B cell (primary cell): ENCODE measurements at regions not wholly inside any gene's neighbourhood (a gene's known extent, or its start where the extent isn't known, plus 50 kb on each side); places are given as distances from the start of the nearest gene placed in this dataset.

Experiments
- ATAC-seq: fragments of 200-7000 bp; cut with Tn5 transposase; one replicate; pipeline ENCODE4 v1.10.0; 2021; ENCODE audit warnings: low read depth, mild to moderate bottlenecking, moderate number of reproducible peaks, moderate library complexity
- CTCF ChIA-PET: fragments of 350-600 bp; sonication (Branson Sonifier 250); formaldehyde crosslinking; loops from one replicate; lab custom pipeline; 2021; ENCODE audit warnings: antibody characterized with exemption, inconsistent platforms; lab: Charles Lee
- POLR2A ChIA-PET: fragments of 350-600 bp; sonication (Branson Sonifier 250); formaldehyde crosslinking; loops from one replicate; lab custom pipeline; 2021; ENCODE audit warnings: antibody characterized with exemption; lab: Charles Lee
- DNase-seq: peaks from one replicate; pipeline ENCODE4 v3.0.0; 2013
- H2AFZ ChIP-seq: 2 replicates; pipeline ENCODE4 v1.6.1; 2012; ENCODE audit warnings: mild to moderate bottlenecking, low read depth, low read length; ENCODE audit not compliant: insufficient read depth, poor library complexity, severe bottlenecking
- H3K27ac ChIP-seq, 2 donors: 1 replicate in 1 of 2; 2 replicates in 1 of 2; pipeline ENCODE4 v1.5.1; 2012 to 2013; ENCODE audit warnings: low read length in 2 of 2, mild to moderate bottlenecking in 2 of 2, moderate library complexity in 1 of 2
- H3K27me3 ChIP-seq, 4 experiments: fragments of 200-600 bp in 1 of 4; sonication (generic) in 1 of 4; replicated peaks in 1 of 4; 1 replicate in 2 of 4; 2 replicates in 2 of 4; pipeline versions ENCODE4 v1.6.1 to v1.7.0; 2013 to 2016; ENCODE audit warnings: low read length in 3 of 4, mild to moderate bottlenecking in 2 of 4, mixed read lengths in 1 of 4, moderate library complexity in 1 of 4; ENCODE audit not compliant: insufficient read depth in 4 of 4, control insufficient read depth in 3 of 4; ENCODE audit errors: control extremely low read depth in 1 of 4
- H3K36me3 ChIP-seq, 2 experiments: replicated peaks in 1 of 2; 1 replicate in 1 of 2; 2 replicates in 1 of 2; pipeline versions ENCODE4 v1.6.1 to v1.7.1; 2013; ENCODE audit warnings: low read length in 1 of 2; ENCODE audit not compliant: insufficient read depth in 2 of 2, control insufficient read depth in 1 of 2; ENCODE audit errors: control extremely low read depth in 1 of 2, extremely low read depth in 1 of 2
- H3K4me1 ChIP-seq, 2 donors: fragments of 200-600 bp in 1 of 2; sonication (generic) in 1 of 2; 1 replicate in 1 of 2; 2 replicates in 1 of 2; pipeline versions ENCODE4 v1.5.1 to v1.6.1; 2013 to 2017; ENCODE audit warnings: low read length in 2 of 2; ENCODE audit not compliant: control insufficient read depth in 2 of 2, insufficient read depth in 2 of 2
- H3K4me2 ChIP-seq: replicated peaks from 2 replicates; pipeline ENCODE3; 2012; ENCODE audit warnings: mild to moderate bottlenecking, low read depth, low read length; ENCODE audit not compliant: poor library complexity, severe bottlenecking
- H3K4me3 ChIP-seq, 5 experiments: fragments of 200-600 bp in 1 of 5; sonication (generic) in 1 of 5; 1 replicate in 3 of 5; 2 replicates in 2 of 5; pipeline versions ENCODE4 v1.5.1 to v1.7.0; 2011 to 2016; ENCODE audit warnings: low read length in 4 of 5, mild to moderate bottlenecking in 4 of 5, low read depth in 2 of 5, control low read depth in 1 of 5, moderate library complexity in 1 of 5; ENCODE audit not compliant: insufficient read depth in 1 of 5; ENCODE audit errors: control extremely low read depth in 1 of 5, extremely low read depth in 1 of 5
- H3K79me2 ChIP-seq: fragments of 200-600 bp; sonication (generic); one replicate; pipeline ENCODE4 v1.6.0; 2016; ENCODE audit warnings: low read length; ENCODE audit not compliant: control insufficient read depth, insufficient read depth
- H3K9ac ChIP-seq: fragments of 200-600 bp; sonication (generic); 2 replicates; pipeline ENCODE4 v1.6.1; 2017; ENCODE audit warnings: mild to moderate bottlenecking, low read length, moderate library complexity
- H3K9me3 ChIP-seq, 3 donors: one replicate each; pipeline versions ENCODE4 v1.6.1 to v1.7.1; 2013; ENCODE audit warnings: low read length in 2 of 3; ENCODE audit not compliant: control insufficient read depth in 2 of 3, insufficient read depth in 1 of 3; ENCODE audit errors: control extremely low read depth in 1 of 3
- H4K20me1 ChIP-seq: 2 replicates; pipeline ENCODE4 v1.6.0; 2012; ENCODE audit warnings: mild to moderate bottlenecking, low read length; ENCODE audit not compliant: insufficient read depth, control insufficient read depth, poor library complexity, severe bottlenecking
- H3K27ac Mint-ChIP-seq: one replicate; pipeline ENCODE4 v1.8.0; 2021; ENCODE audit warnings: mixed read lengths
- H3K27me3 Mint-ChIP-seq: one replicate; pipeline ENCODE4 v1.8.0; 2021; ENCODE audit warnings: mixed read lengths
- H3K4me1 Mint-ChIP-seq: one replicate; pipeline ENCODE4 v1.8.0; 2021; ENCODE audit warnings: mixed read lengths
- H3K4me3 Mint-ChIP-seq: one replicate; pipeline ENCODE4 v1.8.0; 2021; ENCODE audit warnings: mixed read lengths
- H3K9me3 Mint-ChIP-seq: one replicate; pipeline ENCODE4 v1.8.0; 2022; ENCODE audit warnings: mixed read lengths; ENCODE audit not compliant: insufficient read depth
- EZH2 ChIP-seq: IDR thresholded peaks from 2 replicates; pipeline ENCODE4 v1.6.1; 2012; ENCODE audit warnings: borderline replicate concordance, low read depth, mild to moderate bottlenecking, moderate library complexity, low read length; ENCODE audit not compliant: insufficient read depth, poor library complexity, severe bottlenecking
- WGBS: methylation state at CpG from one replicate; pipeline ENCODE4 v1.1.5; 2013; ENCODE audit warnings: missing lambda C conversion rate; ENCODE audit not compliant: insufficient coverage; 5-methylcytosine and 5-hydroxymethylcytosine counted together
- intact Hi-C: fragments of 100-400 bp; cut with micrococcal nuclease; formaldehyde crosslinking; loops from one replicate; pipeline ENCODE4 v1.10.0; 2022
- TF ChIP-seq, protein P1 (sequence below): fragments of 200-600 bp; IDR thresholded peaks from one replicate; pipeline ENCODE4 v1.8.0; 2022; ENCODE audit warnings: antibody characterized with exemption, mild to moderate bottlenecking

GRCh38 chr13:44818016-44818415, 171.3 kb downstream of the NUFIP1 start:
- intact Hi-C loops = no loop called here
- no peaks in the 10 kb centered on the region for H4K20me1 ChIP-seq
- Mint-ChIP-seq H3K4me1 (no peaks in the 10 kb centered on the region), H3K27me3 (peaks cover 17% of the 10 kb centered on the region), H3K27ac (no peak overlapping the region), H3K4me3 (no peak overlapping the region), H3K9me3 (no peaks in the 10 kb centered on the region)
- no peak overlapping the region for H3K9ac ChIP-seq
- no peaks in the 10 kb centered on the region for H3K36me3 ChIP-seq
- no peaks in the 10 kb centered on the region for H3K79me2 ChIP-seq
- H3K4me3 ChIP-seq = no peak overlapping the region
- ChIA-PET CTCF (no interaction called here), POLR2A (no interaction called here)
- H2AFZ ChIP-seq = no peak overlapping the region
- no peak overlapping the region for H3K27ac ChIP-seq
- no peak overlapping the region for H3K4me2 ChIP-seq
- DNase-seq = no peak
- no peak for ATAC-seq
- H3K27me3 ChIP-seq = no peaks in the 10 kb centered on the region
- H3K4me1 ChIP-seq = no peaks in the 10 kb centered on the region
- TF ChIP-seq, protein P1, sequence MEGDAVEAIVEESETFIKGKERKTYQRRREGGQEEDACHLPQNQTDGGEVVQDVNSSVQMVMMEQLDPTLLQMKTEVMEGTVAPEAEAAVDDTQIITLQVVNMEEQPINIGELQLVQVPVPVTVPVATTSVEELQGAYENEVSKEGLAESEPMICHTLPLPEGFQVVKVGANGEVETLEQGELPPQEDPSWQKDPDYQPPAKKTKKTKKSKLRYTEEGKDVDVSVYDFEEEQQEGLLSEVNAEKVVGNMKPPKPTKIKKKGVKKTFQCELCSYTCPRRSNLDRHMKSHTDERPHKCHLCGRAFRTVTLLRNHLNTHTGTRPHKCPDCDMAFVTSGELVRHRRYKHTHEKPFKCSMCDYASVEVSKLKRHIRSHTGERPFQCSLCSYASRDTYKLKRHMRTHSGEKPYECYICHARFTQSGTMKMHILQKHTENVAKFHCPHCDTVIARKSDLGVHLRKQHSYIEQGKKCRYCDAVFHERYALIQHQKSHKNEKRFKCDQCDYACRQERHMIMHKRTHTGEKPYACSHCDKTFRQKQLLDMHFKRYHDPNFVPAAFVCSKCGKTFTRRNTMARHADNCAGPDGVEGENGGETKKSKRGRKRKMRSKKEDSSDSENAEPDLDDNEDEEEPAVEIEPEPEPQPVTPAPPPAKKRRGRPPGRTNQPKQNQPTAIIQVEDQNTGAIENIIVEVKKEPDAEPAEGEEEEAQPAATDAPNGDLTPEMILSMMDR = no peak
- no peak for TF ChIP-seq EZH2
- no peaks in the 10 kb centered on the region for H3K9me3 ChIP-seq
- 100% methylated on average over 4 of the region's 5 CpGs for WGBS

- no peaks in the 10 kb centered on the region for H3K79me2 ChIP-seq
- POLR2A ChIA-PET = no interaction called here
- H2AFZ ChIP-seq = no peak overlapping the region
- no peaks in the 10 kb centered on the region for H3K4me1 Mint-ChIP-seq
- DNase-seq (no peak), ATAC-seq (no peak)
- no peak overlapping the region for H3K4me2 ChIP-seq
- peaks cover 17% of the 10 kb centered on the region for H3K27me3 Mint-ChIP-seq
- CTCF ChIA-PET = interaction anchor here (0.5 kb wide), 1 partner anchor 402 kb away, joined by 4 read pairs; no protein-coding TSS in a partner anchor
- no peak overlapping the region for H3K27ac ChIP-seq
- H3K9me3 ChIP-seq = no peaks in the 10 kb centered on the region
- no peaks in the 10 kb centered on the region for H4K20me1 ChIP-seq
- intact Hi-C loops = no loop called here
- no peak overlapping the region for H3K27ac Mint-ChIP-seq
- H3K4me3 Mint-ChIP-seq = no peak overlapping the region
- H3K9me3 Mint-ChIP-seq = no peaks in the 10 kb centered on the region
- no peaks in the 10 kb centered on the region for H3K36me3 ChIP-seq
- no peak overlapping the region for H3K9ac ChIP-seq
- H3K4me3 ChIP-seq = no peak overlapping the region
- WGBS = 57% methylated on average over 4 of the region's 5 CpGs
- H3K27me3 ChIP-seq = no peaks in the 10 kb centered on the region
- no peak for TF ChIP-seq EZH2
- TF ChIP-seq, protein P1 = no peak
- H3K4me1 ChIP-seq = no peaks in the 10 kb centered on the region
Measured at GRCh38 chr13:44817131-44817671, 172.1 kb downstream of the NUFIP1 start.
